ELR (cell line): ENCODE measurements at regions not wholly inside any gene's neighbourhood (a gene's known extent, or its start where the extent isn't known, plus 50 kb on each side); places are given as distances from the start of the nearest gene placed in this dataset.
A peak's percentile ranks its signal among the peaks of the same experiment; 100 is the strongest.
"Not testable (repeated sequence)": the region's sequence is repeated elsewhere in the genome, so short reads cannot be mapped to it uniquely, and the experiment has no call there.

ENCODE experiments used
- DNase-seq: peaks from one replicate; pipeline ENCODE4 v3.0.0-alpha.2; 2015; ENCODE audit warnings: low read depth

DNA sequence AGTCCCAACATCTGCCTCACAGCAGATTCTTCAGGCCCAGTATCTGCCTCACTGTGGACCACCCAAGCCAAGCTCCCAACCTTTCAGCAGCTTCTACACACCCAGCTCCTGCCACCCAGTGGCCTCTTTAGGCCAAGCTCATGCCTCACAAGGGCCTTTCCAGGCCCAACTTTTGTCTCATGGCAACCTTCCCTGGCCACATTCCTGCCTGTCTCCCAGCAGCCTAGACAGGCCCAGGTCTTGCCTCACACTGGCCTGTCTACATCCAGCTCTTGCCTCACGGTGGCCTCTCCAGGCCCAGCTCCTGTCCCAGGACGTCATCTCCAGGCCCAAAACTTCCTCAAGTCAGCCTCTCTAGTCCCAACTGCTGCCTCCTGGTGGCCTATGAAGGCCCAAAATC is 65.0 kb downstream of the CCDC201 start:
- DNase-seq, result not testable (repeated sequence)

- not testable (repeated sequence) for DNase-seq
Measured at GRCh38 chr7:45802214-45802613, 70.7 kb downstream of the CCDC201 start.

- DNase-seq, result peak; percentile 88
Measured at GRCh38 chr7:45797264-45797663, 75.6 kb downstream of the CCDC201 start.

GRCh38 chr7:45789641-45790040 is 83.2 kb downstream of the CCDC201 start:
- peak; percentile 19 for DNase-seq

DNA sequence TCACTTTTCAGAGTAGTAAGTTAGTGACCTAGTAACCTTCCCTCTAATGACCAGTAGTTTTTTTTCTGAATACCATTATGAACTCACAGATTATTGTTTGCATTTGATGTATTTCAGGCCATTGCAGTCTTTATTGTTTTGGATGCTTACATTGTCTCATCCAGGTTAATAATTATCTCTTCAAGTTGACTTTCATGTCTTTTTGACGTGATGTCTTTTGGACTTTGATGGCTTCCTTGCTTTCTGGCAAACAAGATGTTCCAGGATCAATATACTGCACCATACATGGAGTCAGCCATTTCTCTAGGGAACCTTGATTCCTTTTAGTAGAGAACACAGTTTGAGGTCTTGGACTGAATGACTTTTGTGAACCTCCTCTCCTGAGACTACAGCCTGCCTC is 87.2 kb downstream of the CCDC201 start:
- not testable (repeated sequence) for DNase-seq

DNA sequence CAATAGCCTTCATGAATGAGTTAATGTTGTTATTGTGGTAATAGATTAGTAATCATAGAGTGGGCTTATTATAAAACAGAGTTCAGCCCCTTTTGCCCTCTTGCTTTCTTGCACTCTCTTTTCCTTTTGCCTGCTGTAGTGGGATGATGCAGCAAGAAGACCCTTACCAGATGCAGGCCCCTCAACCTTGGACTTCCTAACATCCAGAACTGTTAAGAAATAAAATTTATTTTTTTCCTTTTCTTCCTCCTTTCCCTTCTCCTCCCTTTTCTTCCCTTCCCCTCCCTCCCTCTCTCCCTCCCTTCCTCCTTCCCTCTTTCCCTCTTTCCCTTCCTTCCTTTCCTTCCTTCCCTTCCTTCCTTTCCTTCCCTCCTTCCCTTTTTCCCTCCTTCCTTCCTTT is 88.1 kb downstream of the CCDC201 start:
- not testable (repeated sequence) for DNase-seq
